HEK293T (cell line): ENCODE measurements at regions not wholly inside any gene's neighbourhood (a gene's known extent, or its start where the extent isn't known, plus 50 kb on each side); places are given as distances from the start of the nearest gene placed in this dataset.

Experiments used
- CTCF ChIA-PET: fragments of 350-600 bp; formaldehyde crosslinking; extraction: SDS; loops from one replicate; lab custom pipeline; 2021; ENCODE audit warnings: antibody characterized with exemption, inconsistent platforms; lab: Yijun Ruan, JAX
- POLR2A ChIA-PET: fragments of 350-600 bp; formaldehyde crosslinking; extraction: SDS; loops from one replicate; lab custom pipeline; 2020; ENCODE audit warnings: antibody characterized with exemption, inconsistent platforms; lab: Yijun Ruan, JAX
- DNase-seq: peaks from one replicate; pipeline ENCODE4 v3.0.0; 2012; ENCODE audit warnings: mixed read lengths; ENCODE audit errors: extremely low spot score
- ARNT ChIP-seq: fragments of 450-650 bp; IDR thresholded peaks from 2 replicates; pipeline ENCODE4 v1.6.1; 2017; ENCODE audit warnings: mild to moderate bottlenecking
- BHLHE40 ChIP-seq: fragments of 450-650 bp; IDR thresholded peaks from 2 replicates; pipeline ENCODE4 v1.6.1; 2016; ENCODE audit warnings: mild to moderate bottlenecking, moderate library complexity, borderline replicate concordance
- CTBP1 ChIP-seq: fragments of 450-650 bp; IDR thresholded peaks from 2 replicates; pipeline ENCODE4 v1.6.1; 2016; ENCODE audit warnings: borderline replicate concordance
- ELF4 ChIP-seq: fragments of 450-650 bp; IDR thresholded peaks from 2 replicates; pipeline ENCODE4 v1.6.1; 2017; ENCODE audit warnings: antibody characterized with exemption
- FOXA1 ChIP-seq: fragments of 450-650 bp; IDR thresholded peaks from 2 replicates; pipeline ENCODE4 v1.6.1; 2016; ENCODE audit warnings: mild to moderate bottlenecking
- FOXK2 ChIP-seq: fragments of 450-650 bp; IDR thresholded peaks from 2 replicates; pipeline ENCODE4 v1.6.1; 2016; ENCODE audit warnings: mild to moderate bottlenecking
- FOXM1 ChIP-seq: fragments of 450-650 bp; IDR thresholded peaks from 2 replicates; pipeline ENCODE4 v1.6.1; 2017; ENCODE audit warnings: mild to moderate bottlenecking, borderline replicate concordance
- HDGF ChIP-seq: fragments of 450-650 bp; IDR thresholded peaks from 2 replicates; pipeline ENCODE4 v1.6.1; 2017; ENCODE audit warnings: antibody characterized with exemption, borderline replicate concordance
- L3MBTL2 ChIP-seq: fragments of 450-650 bp; conservative IDR thresholded peaks from 2 replicates; pipeline ENCODE4 v1.6.1; 2016; ENCODE audit warnings: mild to moderate bottlenecking
- LEF1 ChIP-seq: fragments of 450-650 bp; IDR thresholded peaks from 2 replicates; pipeline ENCODE4 v1.6.1; 2017; ENCODE audit warnings: mild to moderate bottlenecking, borderline replicate concordance
- NFRKB ChIP-seq: fragments of 450-650 bp; IDR thresholded peaks from 2 replicates; pipeline ENCODE4 v1.6.1; 2016; ENCODE audit warnings: mild to moderate bottlenecking, moderate library complexity
- SP1 ChIP-seq: fragments of 450-650 bp; IDR thresholded peaks from 2 replicates; pipeline ENCODE4 v1.6.1; 2017
- SUZ12 ChIP-seq: fragments of 450-650 bp; IDR thresholded peaks from 2 replicates; pipeline ENCODE4 v1.6.1; 2016; ENCODE audit warnings: mild to moderate bottlenecking
- TARDBP ChIP-seq: fragments of 450-650 bp; IDR thresholded peaks from 2 replicates; pipeline ENCODE4 v1.6.1; 2016
- ZNF384 ChIP-seq: fragments of 450-650 bp; IDR thresholded peaks from 2 replicates; pipeline ENCODE4 v1.6.1; 2016
- TF ChIP-seq, protein P1 (sequence below): fragments of 450-650 bp; IDR thresholded peaks from 2 replicates; pipeline ENCODE4 v1.6.1; 2016

DNA sequence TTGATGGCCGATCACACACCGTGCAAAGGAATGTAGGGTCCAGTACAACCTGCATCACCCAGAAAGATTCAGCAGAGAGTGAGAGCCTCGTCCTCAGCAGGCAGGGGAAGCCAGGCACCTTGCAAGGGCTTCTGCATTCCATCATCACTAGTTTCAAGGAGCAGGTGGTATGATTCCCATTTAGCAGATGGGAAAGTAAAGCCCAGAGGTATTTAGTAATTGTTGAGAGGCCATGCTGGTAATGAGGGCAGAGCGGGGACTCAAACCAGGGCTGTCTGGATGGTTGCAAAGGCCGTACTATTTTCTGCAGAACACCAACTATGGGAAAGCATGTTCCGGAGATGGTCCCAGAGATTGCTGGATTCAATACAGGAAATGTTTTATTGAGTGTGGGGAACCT is 65.8 kb upstream of the MRTFB start:
- DNase-seq, result no peak
- CTCF ChIA-PET, result no interaction called here
- POLR2A ChIA-PET, result interaction anchor here (1.0 kb wide), 1 partner anchor 86 kb away, joined by 4 read pairs; the partner anchor contains the start of gene ERCC4
- no peak for TF ChIP-seq HDGF
- no peak for TF ChIP-seq LEF1
- no peak for TF ChIP-seq NFRKB
- no peak for TF ChIP-seq FOXA1
- no peak for TF ChIP-seq FOXK2
- no peak for TF ChIP-seq L3MBTL2
- no peak for TF ChIP-seq BHLHE40
- TF ChIP-seq CTBP1, result no peak
- TF ChIP-seq, protein P1, sequence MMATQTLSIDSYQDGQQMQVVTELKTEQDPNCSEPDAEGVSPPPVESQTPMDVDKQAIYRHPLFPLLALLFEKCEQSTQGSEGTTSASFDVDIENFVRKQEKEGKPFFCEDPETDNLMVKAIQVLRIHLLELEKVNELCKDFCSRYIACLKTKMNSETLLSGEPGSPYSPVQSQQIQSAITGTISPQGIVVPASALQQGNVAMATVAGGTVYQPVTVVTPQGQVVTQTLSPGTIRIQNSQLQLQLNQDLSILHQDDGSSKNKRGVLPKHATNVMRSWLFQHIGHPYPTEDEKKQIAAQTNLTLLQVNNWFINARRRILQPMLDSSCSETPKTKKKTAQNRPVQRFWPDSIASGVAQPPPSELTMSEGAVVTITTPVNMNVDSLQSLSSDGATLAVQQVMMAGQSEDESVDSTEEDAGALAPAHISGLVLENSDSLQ, result no peak

DNA sequence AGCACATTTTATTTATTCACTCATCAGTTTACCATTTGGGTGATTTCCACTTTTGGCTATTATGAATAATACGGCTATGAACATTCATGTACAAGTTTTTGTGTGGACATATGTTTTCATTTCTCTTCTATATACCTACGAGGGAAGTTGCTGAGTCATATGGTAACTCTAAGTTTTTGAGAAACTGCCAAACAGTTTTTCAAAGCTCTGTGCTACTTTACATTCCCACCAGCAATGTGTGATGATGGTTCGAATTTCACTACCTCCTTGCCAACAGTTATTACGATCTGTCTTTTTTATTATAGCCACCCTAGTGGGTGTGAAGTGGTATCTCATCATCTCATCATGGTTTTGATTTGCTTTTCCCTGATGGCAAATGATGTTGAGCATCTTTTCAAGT is 63.7 kb upstream of the MRTFB start:
- TF ChIP-seq, protein P1, result no peak
- TF ChIP-seq ELF4, result no peak
- TF ChIP-seq HDGF, result no peak
- no peak for TF ChIP-seq NFRKB
- TF ChIP-seq FOXK2, result no peak
- no peak for TF ChIP-seq TARDBP
- TF ChIP-seq LEF1, result no peak
- TF ChIP-seq SUZ12, result no peak
- no peak for TF ChIP-seq ARNT
- TF ChIP-seq FOXA1, result no peak
- no peak for TF ChIP-seq L3MBTL2
- no peak for TF ChIP-seq BHLHE40
- no peak for TF ChIP-seq SP1
- TF ChIP-seq CTBP1, result no peak
- TF ChIP-seq ZNF384, result no peak
- no peak for TF ChIP-seq FOXM1
- DNase-seq, result no peak
- CTCF ChIA-PET, result no interaction called here
- POLR2A ChIA-PET, result no interaction called here

DNA sequence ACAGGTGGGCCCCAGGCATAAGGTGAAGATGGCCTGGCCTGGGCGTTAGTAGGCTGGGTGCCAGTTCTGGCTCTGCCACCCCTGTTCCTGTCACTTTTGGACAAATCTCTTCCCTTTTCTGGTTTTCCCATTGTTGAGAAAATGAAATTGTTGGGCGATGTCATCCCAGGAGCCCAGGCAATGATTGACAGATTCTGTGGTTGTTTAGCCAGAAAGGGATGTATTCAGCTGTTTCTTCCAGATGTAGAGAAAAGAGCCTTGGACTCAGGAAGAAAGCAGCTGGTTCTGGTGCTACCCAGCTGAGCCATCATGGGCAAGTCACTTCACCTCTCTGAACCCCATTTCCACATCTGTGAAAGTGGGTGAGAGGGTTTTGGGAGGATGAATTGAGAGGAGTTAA is 60.1 kb upstream of the MRTFB start:
- TF ChIP-seq FOXA1 (no peak), SUZ12 (no peak), SP1 (no peak), LEF1 (no peak), HDGF (no peak), TARDBP (no peak), FOXM1 (no peak)
- TF ChIP-seq, protein P1, result peak; percentile 33; the same call in 1 of the 2 replicates
- POLR2A ChIA-PET, result no interaction called here
- no peak for DNase-seq
- CTCF ChIA-PET, result no interaction called here

DNA sequence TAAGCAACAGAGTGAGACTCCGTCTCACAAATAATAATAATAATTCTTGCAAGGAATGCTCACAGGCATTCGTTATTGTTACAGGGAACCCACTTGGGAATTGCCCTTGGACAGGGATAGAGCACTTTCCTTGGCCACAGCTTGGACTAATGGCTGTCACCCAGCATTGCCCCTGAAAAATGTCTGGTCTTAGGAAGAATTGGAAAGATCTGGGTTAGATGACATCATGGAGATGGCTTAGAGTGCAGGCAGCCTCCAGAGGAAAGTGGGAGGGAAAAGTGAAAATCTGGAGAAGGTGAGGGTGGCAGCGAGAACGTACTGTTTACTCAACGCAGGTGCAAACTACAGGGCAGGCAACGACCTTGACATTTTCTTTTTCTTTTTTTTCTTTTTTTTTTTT is 59.3 kb upstream of the MRTFB start:
- no peak for TF ChIP-seq FOXK2
- no peak for TF ChIP-seq BHLHE40
- TF ChIP-seq ELF4, result no peak
- no peak for TF ChIP-seq NFRKB
- no peak for TF ChIP-seq ZNF384
- TF ChIP-seq CTBP1, result no peak
- ChIA-PET CTCF (interaction anchor here (0.6 kb wide), 1 partner anchor 47 kb away, joined by 6 read pairs; no protein-coding TSS in a partner anchor), POLR2A (no interaction called here)
- DNase-seq, result no peak

DNA sequence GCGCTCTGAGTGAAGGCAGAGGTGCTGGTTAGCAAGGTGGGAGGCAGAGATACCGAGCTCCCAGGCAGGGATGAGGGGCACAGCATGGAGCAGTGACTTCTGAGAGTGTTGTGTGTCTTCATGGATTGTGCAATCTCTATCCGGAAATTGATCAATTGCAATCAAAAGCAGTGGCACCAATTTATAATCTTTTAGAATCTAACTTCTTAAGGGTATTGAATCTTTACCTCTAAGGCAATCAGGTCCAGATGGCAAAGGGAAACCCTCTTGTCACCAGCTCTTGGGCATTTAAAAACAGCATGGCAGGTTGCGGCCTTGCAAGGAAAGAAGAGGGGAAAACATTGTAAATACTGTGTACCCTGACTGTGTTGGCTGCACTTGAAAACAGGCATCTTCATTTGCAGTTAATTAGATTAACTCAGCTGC is 58.0 kb upstream of the MRTFB start:
- POLR2A ChIA-PET, result interaction anchor here (1.7 to 1.8 kb wide), 2 partner anchors 56 to 93 kb away, joined by 5 to 6 read pairs; partner anchors contain the start of gene ERCC4

More for the DNA sequence above, 58.0 kb upstream of the MRTFB start:
- DNase-seq, result no peak
- TF ChIP-seq CTBP1 (no peak), TARDBP (no peak), ZNF384 (no peak), NFRKB (no peak), SP1 (no peak), SUZ12 (no peak), ARNT (no peak), FOXA1 (no peak), FOXK2 (no peak), LEF1 (no peak)
- TF ChIP-seq, protein P1, result no peak
- CTCF ChIA-PET, result no interaction called here
